ENCODE measurements at regions not wholly inside any gene's neighbourhood (a gene's known extent, or its start where the extent isn't known, plus 50 kb on each side); places are given as distances from the start of the nearest gene placed in this dataset.
"Not testable (repeated sequence)": the region's sequence is repeated elsewhere in the genome, so short reads cannot be mapped to it uniquely, and the experiment has no call there.

GRCh38 chr1:166490437-166490991 is 323.7 kb upstream of the FAM78B start:
- DNase-seq (ENCODE audit: low spot score): no peak

- not testable (repeated sequence) for DNase-seq (ENCODE audit: low spot score)
Observed at GRCh38 chr1:166493765-166494164, 327.0 kb upstream of the FAM78B start.

- no peak for DNase-seq (ENCODE audit: low spot score)
Observed at GRCh38 chr1:166507347-166507746, 331.9 kb upstream of the POGK start.

- DNase-seq (ENCODE audit: low spot score): no peak
Observed at GRCh38 chr1:166511761-166512160, 327.5 kb upstream of the POGK start.

GRCh38 chr1:166514067-166514466 is 325.2 kb upstream of the POGK start:
- DNase-seq (ENCODE audit: low spot score): no peak

- DNase-seq (ENCODE audit: low spot score): no peak
Observed at GRCh38 chr1:166527752-166528151, 311.5 kb upstream of the POGK start.

GRCh38 chr1:166538646-166539045 is 300.6 kb upstream of the POGK start:
- DNase-seq (ENCODE audit: low spot score): no peak

GRCh38 chr1:166544036-166544435 is 295.2 kb upstream of the POGK start:
- no peak for DNase-seq (ENCODE audit: low spot score)

- no peak for DNase-seq (ENCODE audit: low spot score)
Observed at GRCh38 chr1:166544561-166544960, 294.7 kb upstream of the POGK start.

GRCh38 chr1:166552706-166553105 is 286.6 kb upstream of the POGK start:
- DNase-seq (ENCODE audit: low spot score): no peak

GRCh38 chr1:166570954-166571353 is 268.3 kb upstream of the POGK start:
- DNase-seq (ENCODE audit: low spot score): no peak

- DNase-seq (ENCODE audit: low spot score): no peak
Observed at GRCh38 chr1:166573199-166573598, 266.1 kb upstream of the POGK start.

- DNase-seq (ENCODE audit: low spot score): no peak
Observed at GRCh38 chr1:166579557-166580501, 259.4 kb upstream of the POGK start.

GRCh38 chr1:166588741-166589140 is 250.5 kb upstream of the POGK start:
- no peak for DNase-seq (ENCODE audit: low spot score)

- no peak for DNase-seq (ENCODE audit: low spot score)
Observed at GRCh38 chr1:166590161-166590560, 249.1 kb upstream of the POGK start.

GRCh38 chr1:166594646-166595045 is 244.6 kb upstream of the POGK start:
- DNase-seq (ENCODE audit: low spot score): no peak

- DNase-seq (ENCODE audit: low spot score): no peak
Observed at GRCh38 chr1:166597516-166597915, 241.8 kb upstream of the POGK start.

GRCh38 chr1:166600574-166600973 is 238.7 kb upstream of the POGK start:
- DNase-seq (ENCODE audit: low spot score): no peak

GRCh38 chr1:166601650-166602278 is 237.5 kb upstream of the POGK start:
- no peak for DNase-seq (ENCODE audit: low spot score)

GRCh38 chr1:166602801-166603200 is 236.5 kb upstream of the POGK start:
- DNase-seq (ENCODE audit: low spot score): not testable (repeated sequence)

- DNase-seq (ENCODE audit: low spot score): no peak
Observed at GRCh38 chr1:166603296-166603695, 236.0 kb upstream of the POGK start.

GRCh38 chr1:166605137-166605536 is 234.1 kb upstream of the POGK start:
- DNase-seq (ENCODE audit: low spot score): no peak

- DNase-seq (ENCODE audit: low spot score): no peak
Observed at GRCh38 chr1:166612886-166613285, 226.4 kb upstream of the POGK start.
